GM12878 (cell line): ENCODE measurements at regions not wholly inside any gene's neighbourhood (a gene's known extent, or its start where the extent isn't known, plus 50 kb on each side); places are given as distances from the start of the nearest gene placed in this dataset.

Experiments used
- IKZF2 ChIP-seq, 2 experiments: fragments of 450-650 bp; IDR thresholded peaks; 2 replicates each; pipeline ENCODE4 v1.6.1; 2017; ENCODE audit warnings: mild to moderate bottlenecking in 2 of 2, moderate library complexity in 2 of 2
- NFIC ChIP-seq: IDR thresholded peaks from 2 replicates; pipeline ENCODE4 v1.6.1; 2012; ENCODE audit warnings: low read depth, mild to moderate bottlenecking, inconsistent platforms, low read length, moderate library complexity
- RELB ChIP-seq: fragments of 450-650 bp; IDR thresholded peaks from 2 replicates; pipeline ENCODE4 v1.6.1; 2017; ENCODE audit warnings: low read depth, mild to moderate bottlenecking, moderate library complexity
- SREBF1 ChIP-seq: IDR thresholded peaks from 2 replicates; pipeline ENCODE4 v1.6.1; 2012; ENCODE audit warnings: mild to moderate bottlenecking, low read length
- TF ChIP-seq, protein P1 (sequence below): fragments of 450-650 bp; formaldehyde crosslinking; IDR thresholded peaks from 2 replicates; pipeline ENCODE4 v1.4.0; 2022; ENCODE audit warnings: mild to moderate bottlenecking, moderate library complexity

GRCh38 chrX:20317873-20318272 is 51.2 kb upstream of the RPS6KA3 start (continued):
- TF ChIP-seq, protein P1, sequence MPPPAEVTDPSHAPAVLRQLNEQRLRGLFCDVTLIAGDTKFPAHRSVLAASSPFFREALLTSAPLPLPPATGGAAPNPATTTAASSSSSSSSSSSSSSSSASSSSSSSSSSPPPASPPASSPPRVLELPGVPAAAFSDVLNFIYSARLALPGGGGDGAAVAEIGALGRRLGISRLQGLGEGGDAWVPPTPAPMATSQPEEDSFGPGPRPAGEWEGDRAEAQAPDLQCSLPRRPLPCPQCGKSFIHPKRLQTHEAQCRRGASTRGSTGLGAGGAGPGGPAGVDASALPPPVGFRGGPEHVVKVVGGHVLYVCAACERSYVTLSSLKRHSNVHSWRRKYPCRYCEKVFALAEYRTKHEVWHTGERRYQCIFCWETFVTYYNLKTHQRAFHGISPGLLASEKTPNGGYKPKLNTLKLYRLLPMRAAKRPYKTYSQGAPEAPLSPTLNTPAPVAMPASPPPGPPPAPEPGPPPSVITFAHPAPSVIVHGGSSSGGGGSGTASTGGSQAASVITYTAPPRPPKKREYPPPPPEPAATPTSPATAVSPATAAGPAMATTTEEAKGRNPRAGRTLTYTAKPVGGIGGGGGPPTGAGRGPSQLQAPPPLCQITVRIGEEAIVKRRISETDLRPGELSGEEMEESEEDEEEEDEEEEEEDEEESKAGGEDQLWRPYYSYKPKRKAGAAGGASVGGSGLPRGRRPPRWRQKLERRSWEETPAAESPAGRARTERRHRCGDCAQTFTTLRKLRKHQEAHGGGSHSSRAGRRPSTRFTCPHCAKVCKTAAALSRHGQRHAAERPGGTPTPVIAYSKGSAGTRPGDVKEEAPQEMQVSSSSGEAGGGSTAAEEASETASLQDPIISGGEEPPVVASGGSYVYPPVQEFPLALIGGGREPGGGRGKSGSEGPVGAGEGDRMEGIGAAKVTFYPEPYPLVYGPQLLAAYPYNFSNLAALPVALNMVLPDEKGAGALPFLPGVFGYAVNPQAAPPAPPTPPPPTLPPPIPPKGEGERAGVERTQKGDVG = no peak
- TF ChIP-seq IKZF2 (IDR thresholded peaks at IDR 0.05) (no peak), RELB (no peak), NFIC (no peak), SREBF1 (no peak)
- TF ChIP-seq, all 136 proteins: peak for 0
